Astrocyte of the cerebellum (primary cell): ENCODE measurements at regions not wholly inside any gene's neighbourhood (a gene's known extent, or its start where the extent isn't known, plus 50 kb on each side); places are given as distances from the start of the nearest gene placed in this dataset.

Source experiments
- DNase-seq: peaks from one replicate; pipeline ENCODE4 v3.0.0-alpha.2; 2011; ENCODE audit warnings: low read depth
- H3K4me3 ChIP-seq: 2 replicates; pipeline ENCODE4 v1.5.1; 2011; ENCODE audit warnings: mild to moderate bottlenecking, low read depth, low read length, moderate library complexity
- in situ Hi-C: cut with HindIII; loops from 2 replicates; pipeline ENCODE4 v1.10.0; 2017; ENCODE audit warnings: low sequenced_read_pairs
- TF ChIP-seq, protein P1 (sequence below): IDR thresholded peaks from 2 replicates; pipeline ENCODE4 v1.5.1; 2012; ENCODE audit warnings: low read length, low read depth, moderate library complexity, mild to moderate bottlenecking; ENCODE audit errors: missing control alignments

DNA sequence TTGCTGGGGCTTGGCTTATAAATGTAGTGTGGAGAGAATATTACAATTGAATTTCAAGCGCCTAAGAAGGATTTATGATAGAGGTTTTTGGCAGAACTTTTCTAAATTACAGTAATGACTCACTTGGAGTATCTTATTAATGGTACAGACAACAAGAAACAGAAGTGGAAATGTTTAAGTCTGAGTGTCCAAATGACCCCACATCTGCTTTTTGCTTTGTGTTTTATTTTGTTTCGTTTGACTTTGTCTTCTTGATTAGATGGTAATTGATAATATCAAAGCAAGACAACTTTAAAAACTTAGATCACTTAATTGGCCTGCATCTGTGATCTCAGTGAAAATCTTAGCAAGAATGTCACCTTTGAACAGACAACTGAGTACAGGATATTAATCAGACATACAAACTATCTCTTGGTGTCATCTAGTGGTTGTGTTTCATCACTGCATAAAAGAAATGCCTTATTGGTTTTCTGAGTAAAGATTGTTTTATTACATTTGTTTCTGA, 577.4 kb downstream of the ISL1 start:
- no peak for DNase-seq
- no peak overlapping the region for H3K4me3 ChIP-seq
- in situ Hi-C loops: no loop called here
- TF ChIP-seq, protein P1, sequence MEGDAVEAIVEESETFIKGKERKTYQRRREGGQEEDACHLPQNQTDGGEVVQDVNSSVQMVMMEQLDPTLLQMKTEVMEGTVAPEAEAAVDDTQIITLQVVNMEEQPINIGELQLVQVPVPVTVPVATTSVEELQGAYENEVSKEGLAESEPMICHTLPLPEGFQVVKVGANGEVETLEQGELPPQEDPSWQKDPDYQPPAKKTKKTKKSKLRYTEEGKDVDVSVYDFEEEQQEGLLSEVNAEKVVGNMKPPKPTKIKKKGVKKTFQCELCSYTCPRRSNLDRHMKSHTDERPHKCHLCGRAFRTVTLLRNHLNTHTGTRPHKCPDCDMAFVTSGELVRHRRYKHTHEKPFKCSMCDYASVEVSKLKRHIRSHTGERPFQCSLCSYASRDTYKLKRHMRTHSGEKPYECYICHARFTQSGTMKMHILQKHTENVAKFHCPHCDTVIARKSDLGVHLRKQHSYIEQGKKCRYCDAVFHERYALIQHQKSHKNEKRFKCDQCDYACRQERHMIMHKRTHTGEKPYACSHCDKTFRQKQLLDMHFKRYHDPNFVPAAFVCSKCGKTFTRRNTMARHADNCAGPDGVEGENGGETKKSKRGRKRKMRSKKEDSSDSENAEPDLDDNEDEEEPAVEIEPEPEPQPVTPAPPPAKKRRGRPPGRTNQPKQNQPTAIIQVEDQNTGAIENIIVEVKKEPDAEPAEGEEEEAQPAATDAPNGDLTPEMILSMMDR: peak; percentile 5

- in situ Hi-C loops: no loop called here
- TF ChIP-seq, protein P1: no peak
- no peak overlapping the region for H3K4me3 ChIP-seq
- no peak for DNase-seq
These were observed 577.9 kb downstream of the ISL1 start for GRCh38 chr5:51961154-51961562.

- no peak overlapping the region for H3K4me3 ChIP-seq
- no peak for DNase-seq
- TF ChIP-seq, protein P1: no peak
- in situ Hi-C loops: no loop called here
These were observed 585.5 kb downstream of the ISL1 start for GRCh38 chr5:51968756-51969155.

DNA sequence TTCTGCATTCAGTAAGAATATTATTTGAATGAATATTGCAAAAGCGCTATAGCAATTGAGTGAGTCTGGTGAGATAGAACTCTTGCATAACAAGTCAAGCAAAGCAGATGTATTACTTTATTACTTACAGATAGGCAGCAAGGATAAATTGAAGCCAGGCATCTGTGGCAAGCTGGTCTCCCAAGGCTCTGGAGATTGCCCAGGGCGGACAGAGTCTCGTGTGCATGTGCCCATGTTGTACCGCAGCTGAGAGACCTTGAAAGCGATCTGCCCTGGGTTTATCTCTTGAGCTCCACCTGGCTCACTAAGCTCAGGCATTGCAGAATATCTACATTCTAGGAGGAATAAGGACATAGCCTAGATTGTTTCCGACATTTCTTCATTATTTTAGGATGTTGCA, 591.6 kb downstream of the ISL1 start:
- TF ChIP-seq, protein P1: no peak
- no peak for DNase-seq
- H3K4me3 ChIP-seq: no peak overlapping the region
- in situ Hi-C loops: no loop called here

DNA sequence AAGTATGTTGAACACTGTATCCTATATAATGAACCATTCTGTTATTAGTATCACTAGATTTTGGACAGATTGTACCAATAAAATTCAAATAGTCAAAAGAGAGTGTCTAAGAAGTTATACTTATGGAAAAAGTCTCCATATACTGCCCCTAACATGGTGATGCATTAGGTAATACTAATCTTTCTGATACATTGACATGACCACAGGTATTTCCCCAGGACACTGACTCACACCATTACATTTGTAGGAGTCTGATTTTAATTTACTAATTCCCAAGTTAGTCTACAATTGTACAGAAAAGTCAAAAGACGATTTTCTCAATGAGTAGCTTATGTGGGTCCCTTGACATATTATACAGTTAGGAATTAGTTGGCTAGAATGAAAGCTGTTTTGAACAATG, 593.8 kb downstream of the ISL1 start:
- no peak for DNase-seq
- TF ChIP-seq, protein P1: no peak
- H3K4me3 ChIP-seq: no peak overlapping the region
- in situ Hi-C loops: no loop called here

DNA sequence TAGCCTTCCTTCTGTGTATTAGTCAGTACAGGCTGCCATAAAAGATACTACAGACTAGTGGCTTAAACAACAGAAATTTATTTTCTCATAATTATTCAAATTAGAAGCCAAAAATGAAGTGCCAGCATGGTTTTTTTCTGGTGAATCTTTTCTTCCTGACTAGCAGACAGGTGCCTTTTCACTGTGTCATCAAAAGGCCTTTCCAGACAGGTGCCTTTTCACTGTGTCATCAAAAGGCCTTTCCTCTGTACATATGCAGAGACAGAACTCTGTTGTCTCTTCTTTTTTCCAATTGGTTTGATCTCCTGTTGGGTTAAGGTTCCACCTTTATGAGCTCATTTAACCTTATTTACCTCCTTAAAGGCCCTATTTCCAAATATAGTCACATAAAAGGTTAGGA, 599.9 kb downstream of the ISL1 start:
- H3K4me3 ChIP-seq: no peak overlapping the region
- no peak for DNase-seq
- TF ChIP-seq, protein P1: no peak
- in situ Hi-C loops: no loop called here

GRCh38 chr5:51986733-51987132, 603.5 kb downstream of the ISL1 start:
- in situ Hi-C loops: no loop called here
- TF ChIP-seq, protein P1: no peak
- DNase-seq: no peak
- H3K4me3 ChIP-seq: no peak overlapping the region
